ENCODE measurements at regions not wholly inside any gene's neighbourhood (a gene's known extent, or its start where the extent isn't known, plus 50 kb on each side); places are given as distances from the start of the nearest gene placed in this dataset.

DNA sequence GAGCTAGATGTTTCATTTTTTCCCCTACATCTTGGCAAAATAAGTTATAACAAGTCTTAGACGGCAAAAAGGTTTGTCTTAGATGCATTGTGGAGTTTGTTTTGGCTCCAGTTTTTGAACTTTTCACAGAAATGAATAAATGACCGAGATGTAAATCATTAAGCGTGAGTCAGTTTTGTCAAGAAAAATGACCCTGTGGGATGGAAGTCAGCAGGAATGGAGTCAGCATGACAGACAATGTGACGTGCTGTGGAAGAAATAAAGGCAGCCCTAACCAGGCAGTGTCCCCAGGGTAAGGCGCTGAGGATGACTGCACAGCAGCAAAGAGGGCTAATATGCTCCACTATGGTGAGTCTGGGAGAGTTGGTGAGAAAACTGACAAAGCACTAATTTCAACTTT, 163.2 kb downstream of the NOC3L start:
- CTCF ChIA-PET: no interaction called here
- H3K27ac ChIP-seq (ENCODE audit: low read depth, low read length, poor library complexity, severe bottlenecking): no peak overlapping the region
- no peak for TF ChIP-seq EZH2 (IDR thresholded peaks at IDR 0.05; ENCODE audit: borderline replicate concordance, low read depth, low read length, poor library complexity, severe bottlenecking)
- TF ChIP-seq, protein P1, sequence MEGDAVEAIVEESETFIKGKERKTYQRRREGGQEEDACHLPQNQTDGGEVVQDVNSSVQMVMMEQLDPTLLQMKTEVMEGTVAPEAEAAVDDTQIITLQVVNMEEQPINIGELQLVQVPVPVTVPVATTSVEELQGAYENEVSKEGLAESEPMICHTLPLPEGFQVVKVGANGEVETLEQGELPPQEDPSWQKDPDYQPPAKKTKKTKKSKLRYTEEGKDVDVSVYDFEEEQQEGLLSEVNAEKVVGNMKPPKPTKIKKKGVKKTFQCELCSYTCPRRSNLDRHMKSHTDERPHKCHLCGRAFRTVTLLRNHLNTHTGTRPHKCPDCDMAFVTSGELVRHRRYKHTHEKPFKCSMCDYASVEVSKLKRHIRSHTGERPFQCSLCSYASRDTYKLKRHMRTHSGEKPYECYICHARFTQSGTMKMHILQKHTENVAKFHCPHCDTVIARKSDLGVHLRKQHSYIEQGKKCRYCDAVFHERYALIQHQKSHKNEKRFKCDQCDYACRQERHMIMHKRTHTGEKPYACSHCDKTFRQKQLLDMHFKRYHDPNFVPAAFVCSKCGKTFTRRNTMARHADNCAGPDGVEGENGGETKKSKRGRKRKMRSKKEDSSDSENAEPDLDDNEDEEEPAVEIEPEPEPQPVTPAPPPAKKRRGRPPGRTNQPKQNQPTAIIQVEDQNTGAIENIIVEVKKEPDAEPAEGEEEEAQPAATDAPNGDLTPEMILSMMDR (conservative IDR thresholded peaks at IDR 0.05; ENCODE audit: low read depth, low read length): no peak
- intact Hi-C loops (cut with micrococcal nuclease; ENCODE audit: unreplicated experiment): no loop called here
- H3K9me3 ChIP-seq (ENCODE audit: low read depth, low read length, poor library complexity, severe bottlenecking): no peaks in the 10 kb centered on the region
- no TSS peak for BruUV-seq (replicated peaks)
- H3K36me3 ChIP-seq (ENCODE audit: insufficient read depth, low read length, poor library complexity, severe bottlenecking): no peaks in the 10 kb centered on the region
- no peak overlapping the region for H3K4me3 ChIP-seq (ENCODE audit: low read depth, low read length, poor library complexity, severe bottlenecking)
- no peak for DNase-seq (ENCODE audit: low spot score)
- H3K4me1 ChIP-seq (ENCODE audit: insufficient read depth, low read length, poor library complexity, severe bottlenecking): no peaks in the 10 kb centered on the region
- no peaks in the 10 kb centered on the region for H3K27me3 ChIP-seq (replicated peaks; ENCODE audit: insufficient read depth, low read depth, low read length, poor library complexity)
- POLR2A ChIA-PET (ENCODE audit: low non-redundant PET): no interaction called here

GRCh38 chr10:94200146-94200837, 162.4 kb downstream of the NOC3L start:
- no TSS peak for BruUV-seq (replicated peaks)
- DNase-seq (ENCODE audit: low spot score): no peak
- no peak overlapping the region for H3K27ac ChIP-seq (ENCODE audit: low read depth, low read length, poor library complexity, severe bottlenecking)
- no peak overlapping the region for H3K4me3 ChIP-seq (ENCODE audit: low read depth, low read length, poor library complexity, severe bottlenecking)
- intact Hi-C loops (cut with micrococcal nuclease; ENCODE audit: unreplicated experiment): no loop called here
- no peaks in the 10 kb centered on the region for H3K4me1 ChIP-seq (ENCODE audit: insufficient read depth, low read length, poor library complexity, severe bottlenecking)
- POLR2A ChIA-PET (ENCODE audit: low non-redundant PET): no interaction called here
- TF ChIP-seq, protein P1 (conservative IDR thresholded peaks at IDR 0.05; ENCODE audit: low read depth, low read length): no peak
- no peak for TF ChIP-seq EZH2 (IDR thresholded peaks at IDR 0.05; ENCODE audit: borderline replicate concordance, low read depth, low read length, poor library complexity, severe bottlenecking)
- CTCF ChIA-PET: no interaction called here
- no peaks in the 10 kb centered on the region for H3K27me3 ChIP-seq (replicated peaks; ENCODE audit: insufficient read depth, low read depth, low read length, poor library complexity)
- no peaks in the 10 kb centered on the region for H3K36me3 ChIP-seq (ENCODE audit: insufficient read depth, low read length, poor library complexity, severe bottlenecking)
- H3K9me3 ChIP-seq (ENCODE audit: low read depth, low read length, poor library complexity, severe bottlenecking): no peaks in the 10 kb centered on the region

- Histone ChIP-seq H3K9me3 (ENCODE audit: low read depth, low read length, poor library complexity, severe bottlenecking) (no peaks in the 10 kb centered on the region), H3K4me1 (ENCODE audit: insufficient read depth, low read length, poor library complexity, severe bottlenecking) (no peaks in the 10 kb centered on the region), H3K27ac (ENCODE audit: low read depth, low read length, poor library complexity, severe bottlenecking) (no peak overlapping the region), H3K27me3 (replicated peaks; ENCODE audit: insufficient read depth, low read depth, low read length, poor library complexity) (no peaks in the 10 kb centered on the region), H3K36me3 (ENCODE audit: insufficient read depth, low read length, poor library complexity, severe bottlenecking) (no peaks in the 10 kb centered on the region), H3K4me3 (ENCODE audit: low read depth, low read length, poor library complexity, severe bottlenecking) (no peak overlapping the region)
- no TSS peak for BruUV-seq (replicated peaks)
- CTCF ChIA-PET: no interaction called here
- intact Hi-C loops (cut with micrococcal nuclease; ENCODE audit: unreplicated experiment): no loop called here
- DNase-seq (ENCODE audit: low spot score): peak; percentile 43
- no peak for TF ChIP-seq EZH2 (IDR thresholded peaks at IDR 0.05; ENCODE audit: borderline replicate concordance, low read depth, low read length, poor library complexity, severe bottlenecking)
- TF ChIP-seq, protein P1 (conservative IDR thresholded peaks at IDR 0.05; ENCODE audit: low read depth, low read length): no peak
- POLR2A ChIA-PET (ENCODE audit: low non-redundant PET): no interaction called here
These were observed 157.3 kb downstream of the NOC3L start for GRCh38 chr10:94205396-94205831.
